Ecto neural progenitor cell (in vitro differentiated cells): ENCODE measurements at regions not wholly inside any gene's neighbourhood (a gene's known extent, or its start where the extent isn't known, plus 50 kb on each side); places are given as distances from the start of the nearest gene placed in this dataset.
"Not testable (repeated sequence)": the region's sequence is repeated elsewhere in the genome, so short reads cannot be mapped to it uniquely, and the experiment has no call there.

Experiments
- DNase-seq: peaks from one replicate; pipeline ENCODE4 v3.0.0-alpha.2; 2018; ENCODE audit warnings: low spot score

DNA sequence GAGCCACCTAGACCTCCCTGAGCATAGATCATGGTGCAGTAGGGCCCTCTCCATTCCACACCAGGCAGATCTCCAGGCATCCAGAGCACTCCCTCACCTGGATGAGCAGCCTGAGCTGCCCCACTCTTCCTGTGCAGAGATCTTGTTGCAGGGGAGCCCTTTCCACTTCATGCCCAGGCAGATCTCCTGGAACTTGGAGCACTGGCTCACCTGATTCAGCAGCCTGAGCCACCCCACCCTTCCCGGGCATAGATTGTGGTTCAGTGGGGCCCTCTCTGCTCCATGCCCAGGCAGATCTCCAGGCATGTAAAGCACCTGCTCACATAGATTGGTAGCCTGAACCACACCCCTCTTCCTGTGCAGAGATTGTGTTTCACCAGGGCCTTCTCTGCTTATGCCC is 78.0 kb downstream of the SEC16B start:
- no peak for DNase-seq

- DNase-seq: no peak
Observed at GRCh38 chr1:177890479-177890878, 79.4 kb downstream of the SEC16B start.

GRCh38 chr1:177884479-177885021 is 85.3 kb downstream of the SEC16B start:
- no peak for DNase-seq

- DNase-seq: no peak
Observed at GRCh38 chr1:177883581-177883980, 86.3 kb downstream of the SEC16B start.

DNA sequence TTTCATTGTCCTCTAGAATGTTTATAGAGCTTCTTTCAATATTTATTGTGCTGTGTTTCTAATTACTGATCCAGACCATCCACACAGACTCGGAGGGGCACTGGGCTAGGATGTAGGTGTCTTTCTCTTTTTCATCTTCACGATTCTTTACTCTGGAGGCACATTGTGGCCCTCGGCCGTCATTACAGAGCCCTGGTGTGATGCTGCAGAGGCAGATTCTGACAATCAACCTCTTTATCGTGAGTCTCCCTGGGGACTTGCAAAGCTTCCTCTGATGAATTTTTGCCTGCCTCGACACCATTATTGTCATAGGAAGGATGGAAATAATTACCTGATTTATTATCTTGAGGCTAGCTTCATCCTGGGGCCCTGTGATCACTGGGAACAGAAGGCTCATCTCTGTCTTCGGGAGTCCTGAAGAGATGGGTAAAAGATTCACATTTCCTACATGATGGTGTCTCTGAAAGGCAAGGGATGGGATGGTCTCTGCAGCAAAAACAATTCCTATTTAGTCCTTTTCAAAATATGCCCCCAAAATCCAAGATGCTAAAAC is 89.4 kb downstream of the SEC16B start:
- DNase-seq: no peak

DNA sequence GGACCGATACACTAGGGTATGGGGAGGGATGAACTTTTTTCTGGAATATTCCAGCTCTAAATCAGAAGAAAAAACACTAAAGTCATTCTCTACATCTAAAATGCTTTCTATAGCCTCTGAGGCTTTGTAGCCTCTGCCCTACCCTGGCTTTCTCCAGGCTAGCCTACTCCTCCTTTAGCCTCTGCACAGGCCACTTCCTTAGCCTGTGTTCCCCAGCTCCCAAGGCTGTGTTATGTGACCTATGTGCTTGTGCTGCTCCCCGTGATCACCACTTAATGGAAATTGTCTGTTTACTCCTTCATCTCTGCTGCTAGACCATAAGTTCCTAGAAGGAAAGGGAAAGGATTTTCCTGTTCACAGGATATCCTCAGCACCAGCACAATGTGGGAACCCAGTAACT is 92.8 kb downstream of the SEC16B start:
- DNase-seq: no peak

- DNase-seq: no peak
Observed at GRCh38 chr1:177873238-177873637, 96.6 kb downstream of the SEC16B start.

GRCh38 chr1:177872308-177872900 is 97.5 kb downstream of the SEC16B start:
- no peak for DNase-seq

DNA sequence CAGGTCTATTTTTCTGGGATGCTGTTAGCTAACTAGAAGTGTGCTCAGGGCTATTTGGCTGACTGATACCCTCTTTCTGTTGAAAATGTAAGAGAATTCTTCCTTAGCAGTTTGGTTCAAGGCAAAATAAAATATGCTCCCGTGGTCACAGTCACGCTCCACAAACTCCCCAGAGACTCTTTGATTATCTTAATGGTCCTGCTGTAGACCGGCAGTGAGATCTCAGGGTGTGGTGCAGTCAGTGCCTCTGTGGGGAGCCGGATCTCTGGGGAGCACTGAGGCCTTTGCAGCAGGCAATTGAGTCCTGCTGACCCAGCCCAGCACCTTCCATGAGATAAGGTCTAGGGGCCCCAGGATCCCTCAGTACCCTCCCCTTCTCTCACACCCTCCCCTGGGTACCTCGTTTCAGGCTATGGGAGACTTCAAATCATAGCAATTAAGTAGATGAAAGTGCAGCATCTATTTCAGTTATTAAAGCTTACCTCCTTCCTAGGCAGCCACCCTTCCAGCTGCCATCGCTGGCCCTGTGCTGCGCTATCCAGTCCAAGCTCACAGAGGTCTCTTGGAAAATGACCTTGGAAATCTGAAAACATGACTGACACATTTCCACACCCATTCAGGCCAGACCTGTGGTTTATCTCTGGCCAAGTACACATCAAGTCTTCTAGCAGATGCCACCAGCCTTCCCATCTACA is 98.1 kb downstream of the SEC16B start:
- DNase-seq: no peak

DNA sequence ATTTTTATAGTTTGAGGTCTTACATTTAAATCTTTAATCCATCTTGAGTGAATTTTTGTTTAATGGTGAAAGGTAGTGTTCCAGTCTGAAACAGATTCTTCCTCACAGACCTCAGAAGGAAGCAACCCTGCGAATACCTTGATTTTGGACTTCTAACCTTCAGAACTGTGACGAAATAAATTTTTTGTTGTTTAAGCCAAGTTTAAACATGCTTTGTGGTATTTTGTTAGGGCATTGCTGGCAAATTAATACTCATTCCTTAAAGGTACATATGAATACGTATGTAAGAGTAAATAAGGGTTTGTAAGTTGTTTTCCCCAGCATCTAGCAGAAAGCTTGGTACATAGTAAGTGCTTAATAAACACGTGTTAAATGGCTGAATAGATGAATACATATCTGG is 100.3 kb downstream of the SEC16B start:
- no peak for DNase-seq

DNA sequence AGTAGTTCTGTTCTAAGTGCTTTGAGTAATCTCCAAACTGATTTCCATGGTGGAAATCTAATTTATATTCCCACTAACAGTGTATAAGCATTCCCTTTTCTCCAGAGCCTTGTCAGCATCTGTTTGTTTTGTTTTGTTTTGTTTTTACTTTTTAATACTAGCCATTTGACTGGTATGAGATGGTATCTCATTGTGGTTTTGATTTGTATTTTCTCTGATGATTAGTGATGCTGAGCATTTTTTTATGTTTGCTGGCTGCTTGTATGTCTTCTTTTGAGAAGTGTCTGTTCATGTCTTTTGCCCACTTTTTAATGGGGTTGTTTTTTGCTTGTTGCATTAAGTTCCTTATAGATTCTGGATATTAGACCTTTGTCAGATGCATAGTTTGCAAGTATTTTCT is 100.8 kb downstream of the SEC16B start:
- DNase-seq: not testable (repeated sequence)

DNA sequence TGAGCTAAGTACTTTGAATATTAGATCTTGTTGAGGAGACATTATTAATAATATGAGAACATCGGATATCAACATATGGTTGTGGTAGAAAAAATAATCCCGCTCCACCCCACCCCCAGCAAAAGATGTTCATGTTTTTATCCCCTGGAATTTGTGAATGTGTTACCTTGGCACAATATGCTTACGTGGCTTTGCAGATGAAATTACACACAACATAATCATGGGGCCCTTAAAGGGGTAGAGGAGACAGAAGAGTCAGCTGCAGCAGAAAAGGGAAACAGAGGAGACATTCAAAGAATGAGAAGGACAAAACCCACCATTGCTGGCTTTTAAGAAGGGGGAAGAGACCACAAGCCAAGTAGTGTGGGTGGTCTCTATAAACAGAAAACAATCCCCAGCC is 104.1 kb downstream of the SEC16B start:
- no peak for DNase-seq

GRCh38 chr1:177864538-177865305 is 105.1 kb downstream of the SEC16B start:
- no peak for DNase-seq

DNA sequence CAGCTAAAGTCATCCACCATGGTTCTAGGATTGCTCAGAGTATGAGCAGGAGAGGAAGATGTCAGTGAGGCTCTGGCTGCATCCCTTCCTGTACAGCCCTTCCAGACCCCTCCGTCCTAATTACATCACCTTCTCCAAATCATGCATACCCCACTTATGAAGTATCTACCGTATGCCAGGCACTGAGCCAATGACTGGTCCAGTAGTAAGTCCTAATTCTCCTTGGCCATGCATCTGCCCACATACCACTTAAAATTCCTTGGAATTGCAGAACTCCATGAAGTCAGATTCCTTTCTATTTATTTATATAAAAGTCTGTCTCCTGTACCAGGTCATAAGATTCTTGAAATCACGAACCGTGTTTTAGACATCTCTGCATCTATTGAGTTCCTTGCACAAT is 106.1 kb downstream of the SEC16B start:
- DNase-seq: no peak

DNA sequence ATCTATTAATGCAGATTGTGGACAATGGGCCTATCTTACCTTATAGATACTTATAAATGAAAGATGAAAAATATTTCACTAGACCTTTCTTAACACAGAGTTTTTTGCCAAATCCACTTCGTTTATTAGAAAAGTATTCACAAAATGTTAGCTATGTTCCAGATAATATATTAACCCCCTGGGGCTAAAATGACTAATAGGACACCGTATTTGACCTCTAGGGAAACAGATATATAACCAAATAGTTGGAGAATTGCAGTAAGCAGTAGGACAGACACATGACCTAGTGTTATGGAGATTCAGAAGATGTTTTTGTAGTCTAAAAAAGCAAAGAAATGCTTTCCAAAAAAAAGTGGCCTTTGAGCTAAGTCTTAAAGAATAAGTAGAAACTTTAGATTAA is 106.9 kb downstream of the SEC16B start:
- DNase-seq: no peak

DNA sequence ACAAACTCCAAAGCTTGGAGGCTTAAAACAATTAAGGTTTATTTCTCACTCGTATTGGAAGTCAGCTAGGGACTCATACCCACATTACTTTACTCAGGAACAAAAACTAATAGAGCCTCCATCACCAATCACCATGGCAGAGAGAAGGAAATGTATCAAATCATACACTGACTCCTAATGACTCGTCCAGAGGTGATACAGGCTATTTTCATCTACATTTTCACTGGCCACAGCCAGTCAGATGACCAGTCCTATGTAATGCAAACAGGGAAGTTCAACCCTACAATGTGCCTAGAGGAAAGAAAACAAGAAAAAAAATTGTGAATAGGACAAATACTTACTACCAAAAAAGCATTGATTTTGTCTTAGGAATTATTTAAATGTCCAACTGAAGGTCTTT is 110.3 kb downstream of the SEC16B start:
- no peak for DNase-seq

DNA sequence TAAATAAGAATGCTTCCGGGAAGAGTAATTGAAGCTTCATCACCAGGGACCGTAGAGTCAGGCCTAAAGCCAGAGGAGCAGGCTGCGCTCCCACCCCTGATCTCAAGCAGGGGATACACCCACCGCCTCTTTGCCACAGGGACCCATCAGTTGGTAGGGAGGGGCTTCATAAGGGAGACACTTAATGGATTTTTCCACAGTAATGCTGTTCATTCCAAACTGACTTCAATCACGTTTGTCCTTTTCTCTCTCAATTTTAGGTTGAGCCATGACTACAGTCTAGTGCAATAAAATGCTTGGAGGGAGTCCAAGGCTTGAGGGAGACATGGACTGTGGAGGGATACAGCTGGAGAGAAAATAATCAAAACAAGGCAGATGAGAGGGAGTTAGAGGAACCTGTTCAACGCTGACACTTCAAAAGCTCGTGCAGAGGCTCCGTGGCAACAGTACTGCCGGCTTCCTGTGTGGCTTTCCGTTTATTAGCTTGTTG is 111.5 kb downstream of the SEC16B start:
- DNase-seq: no peak

- DNase-seq: no peak
Observed at GRCh38 chr1:177857285-177857684, 112.6 kb downstream of the SEC16B start.

DNA sequence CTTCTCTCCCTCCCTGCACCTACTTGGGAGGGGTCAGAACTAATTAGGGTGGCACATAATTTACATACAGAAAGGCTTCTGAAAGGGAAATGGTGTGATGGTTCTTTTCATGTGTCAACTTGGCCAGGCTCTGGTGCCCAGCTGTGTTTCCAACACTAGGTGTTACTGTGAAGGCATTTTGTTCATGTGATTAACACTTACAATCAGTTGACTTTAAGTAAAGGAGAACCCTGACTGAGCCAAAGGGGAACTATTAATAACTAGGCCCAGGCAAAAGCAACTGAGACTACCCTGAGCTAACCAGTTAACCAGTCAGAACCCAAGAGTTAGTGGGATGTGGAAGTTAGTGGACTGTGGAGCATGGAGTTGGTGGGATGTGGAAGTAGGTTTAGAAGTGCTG is 114.9 kb downstream of the SEC16B start:
- no peak for DNase-seq

DNA sequence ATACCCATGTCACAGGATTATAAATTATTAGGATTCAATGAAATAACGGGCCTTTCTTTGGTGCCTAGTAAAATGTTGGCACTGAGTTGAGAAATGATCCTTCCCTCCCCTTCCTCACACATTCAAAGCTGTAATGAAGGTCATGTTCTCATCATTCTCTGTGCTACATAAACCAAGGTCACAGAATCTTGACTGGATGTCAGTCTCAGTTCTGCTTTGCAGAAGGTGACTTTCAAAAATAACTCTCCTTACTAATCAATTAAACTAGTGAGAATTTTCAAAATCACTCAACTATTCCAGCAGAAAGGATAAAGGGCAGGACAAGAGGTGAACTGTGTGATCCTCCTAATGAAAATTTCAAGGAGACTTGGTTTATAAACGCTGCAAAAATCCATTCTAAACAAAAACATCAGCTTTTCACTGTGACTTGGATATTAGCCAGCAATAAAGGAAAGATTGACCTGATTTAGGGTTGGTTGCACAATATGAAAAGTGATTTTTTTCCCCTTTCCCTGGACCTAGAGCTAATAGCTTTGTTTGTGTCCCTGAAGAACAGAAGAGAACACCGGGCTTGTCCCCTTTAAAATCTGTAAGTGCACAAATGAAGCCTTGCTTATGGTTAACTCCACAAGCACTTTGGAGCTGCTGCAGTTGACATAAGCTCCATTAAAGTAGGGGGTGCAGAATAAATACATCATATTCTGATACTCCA is 120.1 kb downstream of the SEC16B start:
- no peak for DNase-seq

- DNase-seq: no peak
Observed at GRCh38 chr1:177849130-177849529, 120.7 kb downstream of the SEC16B start.

DNA sequence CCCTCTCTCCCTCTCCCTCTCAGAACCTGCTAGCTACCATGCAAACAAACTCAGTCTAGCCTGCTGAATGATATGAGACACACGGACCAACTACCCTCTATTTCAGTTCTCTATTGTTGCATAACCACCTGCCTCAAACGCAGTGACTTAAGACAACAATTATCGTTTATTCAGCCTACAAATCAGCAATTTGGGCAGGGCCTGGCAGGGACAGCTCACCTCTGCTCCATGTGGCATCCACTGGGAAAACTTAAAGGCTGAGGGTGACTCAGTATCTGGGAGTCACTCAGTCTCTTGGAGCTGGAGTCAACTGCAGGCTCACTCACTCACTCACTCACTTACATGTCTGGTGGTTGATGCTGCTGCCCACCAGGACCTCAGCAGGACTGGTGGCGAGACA is 121.3 kb downstream of the SEC16B start:
- DNase-seq: no peak
